GM18502 (cell line): ENCODE measurements at regions not wholly inside any gene's neighbourhood (a gene's known extent, or its start where the extent isn't known, plus 50 kb on each side); places are given as distances from the start of the nearest gene placed in this dataset.

Experiments used
- ATAC-seq: cut with Tn5 transposase; IDR thresholded peaks from one replicate; pipeline ENCODE4 v1.9.1; 2021; ENCODE audit warnings: mild to moderate bottlenecking; ENCODE audit not compliant: unreplicated experiment, poor library complexity

GRCh38 chr6:93516441-93516840, 97.1 kb upstream of the EPHA7 start:
- ATAC-seq = no peak

- no peak for ATAC-seq
These were observed 96.4 kb upstream of the EPHA7 start for GRCh38 chr6:93515736-93516135.

GRCh38 chr6:93498713-93499112, 79.4 kb upstream of the EPHA7 start:
- no peak for ATAC-seq

GRCh38 chr6:93496548-93496947, 77.2 kb upstream of the EPHA7 start:
- ATAC-seq = no peak

GRCh38 chr6:93494057-93494456, 74.7 kb upstream of the EPHA7 start:
- no peak for ATAC-seq

- no peak for ATAC-seq
These were observed 55.4 kb upstream of the EPHA7 start for GRCh38 chr6:93474733-93475179.

GRCh38 chr6:93471281-93471680, 51.9 kb upstream of the EPHA7 start:
- no peak for ATAC-seq
